HL-60 (cell line): ENCODE measurements at regions not wholly inside any gene's neighbourhood (a gene's known extent, or its start where the extent isn't known, plus 50 kb on each side); places are given as distances from the start of the nearest gene placed in this dataset.

Experiments
- CTCF ChIP-seq: IDR thresholded peaks from one replicate; pipeline ENCODE4 v1.5.1; 2011; ENCODE audit warnings: low read length, control low read depth, inconsistent platforms; ENCODE audit not compliant: insufficient read depth
- GABPA ChIP-seq: IDR thresholded peaks from 2 replicates; pipeline ENCODE4 v1.6.1; 2012; ENCODE audit warnings: low read depth
- POLR2AphosphoS5 ChIP-seq: IDR thresholded peaks from 2 replicates; pipeline ENCODE4 v1.6.1; 2012; ENCODE audit warnings: low read depth
- REST ChIP-seq: IDR thresholded peaks from 2 replicates; pipeline ENCODE4 v1.6.1; 2012; ENCODE audit warnings: low read depth; ENCODE audit not compliant: insufficient replicate concordance

GRCh38 chr12:19988459-19988873, 379.9 kb upstream of the PDE3A start:
- TF ChIP-seq CTCF (no peak), REST (no peak), POLR2AphosphoS5 (no peak), GABPA (no peak)
